ENCODE measurements at regions not wholly inside any gene's neighbourhood (a gene's known extent, or its start where the extent isn't known, plus 50 kb on each side); places are given as distances from the start of the nearest gene placed in this dataset.

- 38% methylated on average over 2 of the region's 2 CpGs for WGBS (ENCODE audit: missing lambda C conversion rate)
- ATAC-seq (no peak), DNase-seq (ENCODE audit: low read depth in 1 of 2, low spot score in 1 of 2) (no peak), FAIRE-seq (no peak)
- ChIA-PET CTCF (no interaction called here), POLR2A (no interaction called here)
- Histone ChIP-seq H3K4me3 (no peak overlapping the region), H3K27ac (no peak overlapping the region), H3K4me1 (no peaks in the 10 kb centered on the region), H3K9me3 (0 out of 3 replicates have a peak, but pooled peaks cover 5% of the 10 kb centered on the region), H3K4me2 (no peak overlapping the region)
- TF ChIP-seq SMC3 (IDR thresholded peaks at IDR 0.05) (no peak), USF2 (IDR thresholded peaks at IDR 0.05) (no peak), ZFP36 (IDR thresholded peaks at IDR 0.05; ENCODE audit: borderline replicate concordance, partially characterized antibody) (peak; percentile 71)
These were observed 361.6 kb upstream of the ANXA10 start for GRCh38 chr4:167730769-167731168.

- H3K4me3 ChIP-seq, result no peak overlapping the region
- TF ChIP-seq CHD2 (IDR thresholded peaks at IDR 0.05; ENCODE audit: low read length, partially characterized antibody) (no peak), GATA3 (IDR thresholded peaks at IDR 0.05; ENCODE audit: borderline replicate concordance) (no peak), JUN (IDR thresholded peaks at IDR 0.05) (no peak), KDM5A (IDR thresholded peaks at IDR 0.05) (no peak), CBX2 (IDR thresholded peaks at IDR 0.05; ENCODE audit: borderline replicate concordance, low read depth) (no peak), CHD4 (IDR thresholded peaks at IDR 0.05; ENCODE audit: borderline replicate concordance) (no peak), MAX (IDR thresholded peaks at IDR 0.05) (no peak), HEYL (CRISPR knock-in tag; IDR thresholded peaks at IDR 0.05) (no peak), HOXB13 (CRISPR knock-in tag; IDR thresholded peaks at IDR 0.05; ENCODE audit: low read depth) (no peak), ZNF302 (CRISPR knock-in tag; IDR thresholded peaks at IDR 0.05) (no peak), TP53 (CRISPR knock-in tag; IDR thresholded peaks at IDR 0.05) (no peak), ATOH8 (CRISPR knock-in tag; IDR thresholded peaks at IDR 0.05; ENCODE audit: low read depth) (no peak), MAZ (IDR thresholded peaks at IDR 0.05; ENCODE audit: borderline replicate concordance, low read depth, low read length) (no peak), RAD21 (conservative IDR thresholded peaks at IDR 0.05 in 1 of 2, IDR thresholded peaks at IDR 0.05 in 1 of 2) (no peak), CTCF (IDR thresholded peaks at IDR 0.05) (no peak)
- TF ChIP-seq, protein P1, sequence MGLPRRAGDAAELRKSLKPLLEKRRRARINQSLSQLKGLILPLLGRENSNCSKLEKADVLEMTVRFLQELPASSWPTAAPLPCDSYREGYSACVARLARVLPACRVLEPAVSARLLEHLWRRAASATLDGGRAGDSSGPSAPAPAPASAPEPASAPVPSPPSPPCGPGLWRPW (IDR thresholded peaks at IDR 0.05), result no peak
- no peak overlapping the region for H3K4me2 ChIP-seq
- no peaks in the 10 kb centered on the region for H3K9me3 ChIP-seq
- H3K4me1 ChIP-seq, result no peaks in the 10 kb centered on the region
- POLR2A ChIA-PET, result no interaction called here
- DNase-seq (ENCODE audit: low read depth in 1 of 2, low spot score in 1 of 2), result no peak
- FAIRE-seq, result no peak
- 23% methylated on average over 6 of the region's 6 CpGs for WGBS (ENCODE audit: missing lambda C conversion rate)
- CTCF ChIA-PET, result no interaction called here
- ATAC-seq, result no peak
- no peak overlapping the region for H3K27ac ChIP-seq
These were observed 347.2 kb upstream of the ANXA10 start for GRCh38 chr4:167745024-167745687.

- no peak overlapping the region for H3K4me3 ChIP-seq
- ChIA-PET POLR2A (no interaction called here), CTCF (no interaction called here)
- TF ChIP-seq ZC3H11A (IDR thresholded peaks at IDR 0.05) (peak; percentile 58), SMC3 (IDR thresholded peaks at IDR 0.05) (no peak)
- H3K4me2 ChIP-seq, result no peak overlapping the region
- WGBS (ENCODE audit: missing lambda C conversion rate), result 30% methylated on average over 2 of the region's 2 CpGs
- no peak for DNase-seq (ENCODE audit: low read depth in 1 of 2, low spot score in 1 of 2)
- H3K4me1 ChIP-seq, result no peaks in the 10 kb centered on the region
- H3K9me3 ChIP-seq, result no peaks in the 10 kb centered on the region
- no peak for FAIRE-seq
- no peak overlapping the region for H3K27ac ChIP-seq
- ATAC-seq, result no peak
These were observed 325.1 kb upstream of the ANXA10 start for GRCh38 chr4:167767281-167767680.

Data from A549 (cell line).